NCI-H2029 treated with DMSO at 0.1 percent for 48 hours (cell line): ENCODE measurements at regions not wholly inside any gene's neighbourhood (a gene's known extent, or its start where the extent isn't known, plus 50 kb on each side); places are given as distances from the start of the nearest gene placed in this dataset.
A peak's percentile ranks its signal among the peaks of the same experiment; 100 is the strongest.
"Not testable (repeated sequence)": the region's sequence is repeated elsewhere in the genome, so short reads cannot be mapped to it uniquely, and the experiment has no call there.

Experiments
- DNase-seq: peaks from one replicate; lab custom pipeline; 2025; lab: John Stamatoyannopoulos, UW

DNA sequence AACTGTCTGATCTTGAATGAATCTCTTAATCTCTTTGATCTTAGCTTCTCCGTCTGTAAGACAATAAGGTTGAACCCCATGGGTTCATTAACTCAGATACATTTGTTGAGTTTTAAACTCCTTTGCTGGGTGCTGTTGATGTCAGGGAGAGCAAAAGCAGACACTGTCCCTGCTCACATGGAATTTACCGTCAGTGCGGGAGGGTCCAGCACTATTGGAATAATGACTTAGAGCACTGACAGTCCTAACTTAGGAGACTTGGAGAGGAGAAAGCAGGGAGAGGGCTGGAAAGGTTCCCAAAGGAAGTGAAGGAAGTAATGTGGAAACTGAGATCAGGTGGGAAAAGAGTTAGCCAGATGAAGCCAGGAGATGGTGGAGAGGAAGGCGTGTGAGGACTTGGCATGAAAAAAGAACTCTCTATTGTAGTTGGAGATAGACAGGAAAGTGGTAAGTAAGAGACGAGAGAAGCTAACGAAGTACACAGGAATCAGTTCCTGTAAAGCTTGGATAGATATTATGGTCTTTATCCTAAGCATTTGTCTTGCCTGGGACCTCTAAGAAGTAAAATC lies 141.4 kb upstream of the SERTAD2 start:
- no peak for DNase-seq

DNA sequence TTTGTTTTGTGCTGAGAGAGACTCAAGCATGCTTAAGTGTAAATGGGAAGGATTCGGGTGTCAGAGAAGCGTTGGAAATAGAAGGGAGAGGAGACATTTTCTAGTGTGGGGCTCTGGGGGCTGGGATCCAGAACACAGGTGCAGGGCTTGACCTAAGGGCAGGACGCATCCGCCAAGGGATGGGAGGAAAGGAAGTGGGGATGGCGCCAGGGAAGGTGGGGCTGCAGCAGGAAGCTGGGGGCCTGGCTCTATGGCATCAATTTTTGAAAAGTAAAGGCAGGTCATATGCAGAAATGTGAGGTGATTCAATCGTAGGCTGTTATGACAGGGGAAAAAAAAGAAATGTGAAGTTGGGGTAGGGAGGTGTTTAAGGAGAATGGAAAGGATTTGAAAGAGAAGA lies 143.2 kb upstream of the SERTAD2 start:
- peak; percentile 24 for DNase-seq

DNA sequence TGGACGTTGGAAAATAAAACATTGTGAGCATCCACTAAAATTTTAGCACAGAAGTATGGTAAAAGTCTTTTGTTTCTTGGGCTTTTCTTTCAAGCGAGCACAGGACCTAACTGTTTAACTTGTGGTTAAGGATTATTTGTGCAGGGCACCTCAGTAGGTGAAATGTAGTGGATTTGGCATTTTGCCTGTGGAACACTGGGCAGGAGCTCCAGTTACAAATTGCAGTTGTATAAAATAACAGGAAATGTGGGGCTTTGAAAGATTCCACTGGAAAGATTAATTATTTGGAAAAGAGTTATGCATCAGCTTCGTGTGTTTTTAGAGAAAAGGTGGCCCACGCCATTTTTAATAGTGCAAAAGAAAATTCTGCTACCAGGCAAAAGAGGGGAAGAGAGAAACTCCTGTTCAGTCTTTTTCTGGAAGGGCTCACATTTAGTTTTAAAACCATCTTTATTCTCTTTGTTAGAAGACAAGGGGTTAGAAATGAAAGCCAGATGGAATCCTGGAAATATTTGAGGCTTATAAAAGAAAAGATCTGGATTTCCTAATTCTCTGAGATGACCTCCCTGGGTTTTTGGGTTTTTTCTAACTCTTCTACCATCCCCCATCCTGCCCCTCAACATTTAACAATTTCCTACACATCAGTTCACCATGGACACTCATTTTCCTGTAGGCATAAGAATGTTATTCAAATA lies 144.3 kb upstream of the SERTAD2 start:
- peak; percentile 47 for DNase-seq

DNA sequence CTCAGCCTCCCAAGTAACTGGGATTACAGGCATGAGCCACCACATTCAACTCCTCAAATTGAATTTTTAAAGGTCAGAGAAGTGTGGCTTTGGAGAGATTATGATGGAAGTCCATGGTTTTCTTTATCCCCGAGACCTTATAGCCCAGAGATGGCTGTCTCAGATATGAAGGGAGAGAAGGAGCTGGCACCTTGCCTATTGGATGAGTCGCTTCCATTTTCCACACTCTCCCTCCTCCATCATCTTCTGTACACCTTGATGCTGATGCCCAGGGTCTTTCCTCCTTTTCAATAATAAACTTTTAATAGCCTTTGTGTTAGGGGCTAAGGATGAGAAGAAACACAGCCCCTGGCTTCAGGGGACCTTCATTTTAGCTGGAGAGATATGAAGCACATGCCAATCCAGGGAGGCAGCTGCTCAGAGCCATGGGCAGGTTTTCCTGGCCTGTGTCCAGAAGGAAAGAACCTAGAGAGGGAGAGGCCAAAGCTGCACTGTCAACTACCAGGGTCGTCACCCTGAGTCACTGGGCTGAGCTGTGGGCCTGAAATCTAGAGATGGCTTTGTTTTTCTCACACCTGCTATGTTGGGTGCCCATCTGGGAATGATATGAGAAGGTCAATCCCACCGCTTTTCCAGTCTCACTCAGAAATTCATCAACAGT lies 146.0 kb upstream of the SERTAD2 start:
- DNase-seq = peak; percentile 61

DNA sequence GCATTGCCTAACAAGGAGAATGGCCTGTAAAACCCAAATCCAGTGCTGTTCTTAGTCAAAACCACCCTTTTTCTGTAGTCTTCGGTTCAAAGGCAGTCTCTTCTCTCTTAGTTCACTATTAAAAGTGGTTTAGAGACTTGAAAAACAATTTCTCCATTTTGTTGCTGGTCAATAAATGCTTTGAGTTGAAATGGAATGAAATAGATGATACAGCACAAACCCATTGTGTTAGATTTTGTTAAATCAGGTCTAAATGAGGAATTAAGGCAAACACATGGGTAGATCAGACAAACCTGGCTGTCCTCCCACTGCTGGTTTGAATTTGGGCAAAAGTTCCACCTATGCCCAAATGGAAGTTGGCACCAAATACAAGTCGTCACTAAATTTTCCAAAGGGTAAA lies 150.1 kb upstream of the SERTAD2 start:
- DNase-seq = no peak

DNA sequence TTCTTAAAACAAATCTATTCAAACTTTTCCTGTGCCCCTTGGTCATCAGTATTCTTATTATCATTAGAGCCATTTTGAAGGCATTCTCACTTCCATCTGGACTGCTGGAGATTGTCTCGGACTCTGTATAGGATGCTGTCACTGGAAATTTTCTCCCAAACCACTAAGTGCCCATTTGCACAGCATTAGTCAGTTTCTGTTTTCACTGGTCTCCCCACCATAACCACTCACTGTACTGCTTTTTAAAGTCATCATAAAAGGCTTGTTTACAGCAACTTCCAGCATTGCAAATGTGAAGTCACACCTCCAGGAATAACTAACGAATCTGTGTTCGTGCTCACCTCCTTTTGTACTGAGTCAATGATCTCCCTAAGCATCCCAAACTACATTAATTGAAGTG lies 150.9 kb upstream of the SERTAD2 start:
- DNase-seq = no peak

DNA sequence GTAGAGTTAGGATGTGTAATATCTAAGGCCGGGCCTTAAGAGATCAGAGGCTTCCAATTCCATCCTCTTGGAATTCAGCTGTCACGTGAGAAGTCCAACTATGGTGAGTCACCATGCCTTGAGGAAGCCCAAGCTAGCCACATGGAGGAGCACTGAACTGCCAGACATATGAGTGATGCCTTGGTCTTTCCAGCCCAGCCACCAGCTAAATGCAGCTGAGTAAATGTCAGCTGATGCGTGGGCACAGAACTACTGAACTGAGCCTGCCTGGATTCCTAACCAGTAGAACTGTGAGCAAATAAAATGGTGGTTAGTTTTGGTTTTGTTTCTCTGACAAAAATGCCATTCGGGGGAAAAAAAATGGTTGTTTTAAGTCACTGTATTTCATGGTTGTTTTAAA lies 153.7 kb upstream of the SERTAD2 start:
- DNase-seq = no peak

DNA sequence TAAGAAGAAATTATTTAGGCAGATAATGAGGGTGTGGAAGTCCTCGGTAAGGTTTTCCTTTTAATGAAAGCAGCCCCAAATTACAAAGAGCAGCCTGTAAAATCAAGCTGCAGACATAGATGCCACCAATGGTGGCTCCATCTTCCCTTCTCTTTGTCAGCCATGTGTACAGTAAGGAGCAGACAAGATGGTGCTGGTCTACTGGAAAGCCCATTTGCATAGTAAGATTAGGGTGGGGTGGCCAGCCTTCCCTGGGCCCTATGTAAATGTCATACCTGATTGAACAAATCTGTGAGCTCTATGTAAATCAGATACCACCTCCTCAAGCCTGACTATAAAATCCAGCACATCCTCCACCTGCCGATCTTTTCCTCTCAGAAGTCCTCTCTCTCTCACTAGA lies 154.4 kb upstream of the SERTAD2 start:
- no peak for DNase-seq

DNA sequence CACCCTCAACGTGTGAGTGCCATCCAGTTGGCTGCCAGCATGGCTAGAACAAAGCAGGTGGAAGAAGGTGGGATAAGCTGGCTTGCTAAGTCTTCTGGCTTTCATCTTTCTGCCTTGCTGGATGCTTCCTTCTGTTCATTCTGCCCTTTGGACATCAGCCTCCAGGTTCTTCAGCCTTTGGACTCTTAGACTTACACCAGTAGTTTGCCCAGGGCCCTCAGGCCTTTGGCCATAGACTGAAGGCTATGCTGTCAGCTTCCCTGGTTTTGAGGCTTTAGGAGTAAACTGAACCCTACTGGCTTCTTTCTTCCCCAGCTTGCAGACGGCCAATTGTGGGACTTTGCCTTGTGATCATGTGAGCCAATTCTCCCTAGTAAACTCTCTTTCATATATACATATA lies 155.0 kb upstream of the SERTAD2 start:
- DNase-seq = no peak

DNA sequence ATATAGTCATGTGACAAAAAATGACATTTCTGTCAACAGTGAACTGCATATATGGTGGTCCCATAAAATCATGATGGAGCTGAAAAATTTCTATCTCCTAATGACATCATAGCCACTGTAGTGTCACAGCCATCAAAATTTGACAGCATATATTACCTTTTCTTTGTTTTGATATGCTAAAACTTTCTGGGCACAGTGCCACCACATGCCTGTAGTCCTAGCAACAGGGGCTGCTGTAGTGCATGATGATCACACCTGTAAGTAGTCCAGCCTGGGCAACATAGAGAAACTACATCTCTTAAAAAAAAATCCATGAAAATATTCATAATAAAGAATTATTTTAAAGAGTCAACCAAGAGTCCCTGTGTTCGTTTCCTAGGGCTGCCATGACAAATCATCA lies 155.5 kb upstream of the SERTAD2 start:
- DNase-seq = no peak

DNA sequence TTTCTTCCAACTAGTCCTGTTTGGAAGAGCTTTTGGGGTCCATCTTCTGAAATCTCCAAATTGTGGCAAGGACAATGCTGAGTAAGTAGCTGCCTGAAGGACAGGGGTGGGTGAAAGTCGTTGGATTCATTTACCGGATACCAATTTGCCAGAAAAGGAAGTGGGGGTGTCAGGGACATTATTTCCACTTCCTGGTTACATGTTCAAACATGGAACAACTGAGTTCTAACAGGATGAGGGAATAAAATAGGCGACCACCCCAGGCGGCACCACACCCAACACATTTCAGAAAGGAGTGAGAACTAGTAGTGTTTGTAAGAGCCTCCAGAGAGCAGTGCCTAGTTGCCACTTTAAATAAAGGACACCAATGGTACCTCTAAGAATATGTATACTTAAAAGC lies 158.6 kb upstream of the SERTAD2 start:
- DNase-seq = no peak

DNA sequence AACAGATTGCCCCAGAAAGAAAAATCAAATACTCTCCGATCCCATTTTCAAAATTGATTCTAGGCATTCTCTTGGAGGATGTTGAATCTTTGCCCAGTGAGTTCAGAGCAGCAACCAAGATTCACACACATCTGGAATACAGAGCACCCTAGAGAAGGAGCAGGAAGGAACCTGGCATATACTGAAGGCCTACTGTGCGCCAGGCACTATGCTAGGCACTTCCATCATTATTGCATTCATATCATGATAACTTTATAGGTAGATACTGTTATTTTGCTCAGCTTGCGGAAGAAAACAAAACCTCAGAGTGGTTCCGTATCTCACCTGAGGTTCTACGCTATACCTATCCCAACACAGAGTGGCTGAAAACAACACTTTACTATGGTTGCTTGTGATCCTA lies 160.3 kb upstream of the SERTAD2 start:
- DNase-seq = no peak

DNA sequence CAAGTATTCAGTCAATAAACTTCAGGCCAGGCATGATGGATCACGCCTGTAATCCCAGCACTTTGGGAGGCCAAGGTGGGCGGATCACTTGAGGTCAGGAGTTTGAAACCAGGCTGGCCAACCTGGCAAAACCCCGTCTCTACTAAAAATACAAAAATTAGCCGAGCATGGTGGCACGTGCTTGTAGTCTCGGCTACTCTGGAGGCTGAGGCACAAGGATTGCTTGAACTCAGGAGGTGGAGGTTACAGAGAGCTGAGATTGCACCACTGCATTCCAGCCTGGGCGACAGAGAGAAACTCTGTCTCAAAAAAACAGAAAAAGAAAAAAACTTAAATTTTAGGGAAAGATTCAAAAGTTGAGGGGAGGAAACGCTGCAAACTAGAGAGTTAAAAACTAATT lies 162.8 kb upstream of the SERTAD2 start:
- not testable (repeated sequence) for DNase-seq

DNA sequence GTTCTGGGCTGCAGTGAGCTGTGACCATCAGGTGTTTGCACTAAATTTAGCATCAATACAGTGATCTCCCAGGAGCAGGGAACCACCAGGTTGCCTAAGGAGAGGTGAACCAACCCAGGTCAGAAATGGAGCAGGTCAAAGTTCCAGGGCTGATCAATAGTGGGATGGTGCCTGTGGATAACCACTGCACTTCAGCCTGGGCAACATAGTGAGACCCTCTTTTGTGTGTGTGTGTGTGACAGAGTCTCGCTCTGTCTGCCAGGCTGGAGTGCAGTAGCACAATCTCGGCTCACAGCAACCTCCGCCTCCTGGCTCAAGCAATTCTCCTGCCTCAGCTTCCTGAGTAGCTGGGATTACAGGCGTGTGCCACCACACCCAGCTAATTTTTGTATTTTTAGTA lies 163.7 kb upstream of the SERTAD2 start:
- DNase-seq = no peak

DNA sequence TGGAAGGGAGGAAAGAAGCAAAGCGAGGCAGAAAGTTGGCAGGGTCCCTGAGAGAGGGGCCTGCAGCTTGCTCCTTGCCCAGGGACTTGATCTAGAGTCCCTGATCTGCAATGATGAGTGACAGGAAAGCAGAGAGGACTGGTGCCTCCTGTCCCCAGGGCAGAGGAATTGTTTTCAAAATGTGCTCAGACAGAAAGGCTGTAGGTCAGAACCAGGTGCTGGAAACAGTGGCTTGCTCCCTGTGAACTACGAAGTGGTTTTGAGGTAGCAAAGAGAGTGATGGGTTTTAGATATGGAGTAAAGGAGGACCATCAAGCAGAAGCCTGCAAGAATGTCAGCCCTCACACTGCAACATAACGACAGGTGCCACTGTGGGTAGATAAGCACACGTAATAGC lies 164.9 kb upstream of the SERTAD2 start:
- DNase-seq = no peak

DNA sequence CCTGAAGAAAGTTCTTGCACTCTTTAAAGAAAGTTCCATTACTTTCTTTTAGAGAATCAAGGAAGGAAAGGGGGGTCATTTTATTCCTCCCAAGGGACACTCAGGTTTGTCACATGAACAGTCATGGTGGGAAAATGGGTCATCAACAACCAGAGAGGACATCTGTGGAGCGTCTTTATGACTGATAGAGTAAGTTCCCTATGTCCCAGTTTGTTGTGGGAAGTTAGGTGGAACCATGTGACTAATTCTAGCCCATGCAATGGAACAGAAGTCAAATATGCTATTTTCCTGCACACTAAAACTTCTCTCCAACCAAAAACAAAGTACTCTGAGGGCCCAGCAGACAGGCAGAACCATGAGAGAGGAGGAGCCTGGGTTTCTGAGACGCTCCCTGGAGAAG lies 165.6 kb upstream of the SERTAD2 start:
- no peak for DNase-seq

DNA sequence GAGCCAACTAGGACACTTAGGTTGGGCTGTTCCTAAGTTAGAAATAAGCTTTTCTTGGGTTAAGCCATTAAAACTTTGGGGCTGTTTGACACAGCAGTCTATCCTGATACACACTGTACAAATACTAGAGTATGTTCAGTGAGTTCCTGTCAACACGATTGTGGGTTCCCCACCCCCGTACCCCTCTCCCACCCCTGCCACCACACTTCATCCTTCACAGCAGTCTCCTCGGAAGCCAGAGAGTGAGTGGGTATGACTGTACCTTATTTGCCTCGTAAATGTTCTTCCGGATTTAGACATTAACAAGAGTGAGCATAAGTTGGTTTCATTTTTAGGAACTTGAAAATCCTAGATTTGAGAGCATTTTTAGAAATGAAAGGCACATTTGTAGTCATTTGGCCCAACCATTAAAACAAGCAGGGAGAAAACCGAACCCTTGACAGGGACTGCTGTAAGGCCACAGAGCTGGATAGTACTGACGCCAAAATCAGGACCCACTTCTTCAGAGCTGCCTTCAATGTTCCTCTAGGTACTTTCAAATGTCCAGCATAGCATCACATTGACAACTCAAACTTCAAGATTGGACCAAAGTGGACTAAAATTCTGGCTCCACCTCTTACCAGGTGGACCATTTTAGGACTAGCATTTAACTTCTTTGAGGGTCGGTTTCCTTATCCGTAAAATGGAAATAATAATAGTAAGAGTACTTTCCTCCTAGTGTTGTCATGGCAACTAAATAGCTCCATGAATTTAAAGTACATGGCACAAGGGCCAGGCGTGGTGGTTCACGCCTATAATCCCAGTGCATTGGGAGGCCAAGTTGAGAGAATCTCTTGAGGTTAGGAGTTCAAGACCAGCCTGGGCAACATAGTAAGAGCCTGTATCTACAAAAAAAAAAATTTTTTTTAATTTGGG lies 166.3 kb upstream of the SERTAD2 start:
- DNase-seq = no peak

DNA sequence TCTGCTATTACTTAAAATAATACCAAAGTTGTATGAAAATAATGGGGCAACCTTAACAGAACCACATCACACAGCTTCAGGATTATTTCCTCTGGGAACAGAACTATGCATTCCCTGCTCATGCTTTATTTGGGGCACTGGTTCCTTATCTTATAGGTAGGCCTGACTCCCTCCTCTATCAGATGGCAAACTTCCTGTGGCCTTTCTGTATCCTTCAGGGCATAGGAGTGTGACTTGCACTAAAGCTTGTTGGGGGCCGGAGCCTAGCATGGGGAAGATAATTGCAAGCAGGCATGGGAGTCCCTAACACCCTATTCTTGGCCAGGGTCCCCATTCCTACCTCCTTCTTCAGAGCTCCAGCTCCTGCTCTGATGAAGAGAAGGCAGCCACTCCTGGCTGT lies 167.2 kb upstream of the SERTAD2 start:
- DNase-seq = no peak

DNA sequence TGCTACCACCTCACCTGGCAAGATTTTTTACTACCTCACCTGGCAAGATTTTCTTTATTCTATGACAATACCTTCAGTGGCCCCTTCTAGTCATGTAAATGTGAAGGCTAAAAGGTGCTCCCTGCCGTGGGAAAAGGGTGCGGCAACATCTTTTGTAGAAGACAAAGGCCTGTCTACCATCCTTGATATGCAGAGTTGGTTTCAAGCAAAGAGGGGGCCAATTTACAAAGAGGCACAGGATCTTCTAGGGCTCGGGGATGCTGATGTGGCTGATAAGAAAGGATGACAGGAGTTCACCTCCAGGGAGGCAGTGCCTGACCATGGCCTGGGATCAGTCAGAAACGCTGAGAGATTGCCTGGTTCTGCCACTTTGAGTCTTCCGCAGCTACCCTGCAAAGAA lies 165.4 kb upstream of the SLC1A4 start:
- no peak for DNase-seq

DNA sequence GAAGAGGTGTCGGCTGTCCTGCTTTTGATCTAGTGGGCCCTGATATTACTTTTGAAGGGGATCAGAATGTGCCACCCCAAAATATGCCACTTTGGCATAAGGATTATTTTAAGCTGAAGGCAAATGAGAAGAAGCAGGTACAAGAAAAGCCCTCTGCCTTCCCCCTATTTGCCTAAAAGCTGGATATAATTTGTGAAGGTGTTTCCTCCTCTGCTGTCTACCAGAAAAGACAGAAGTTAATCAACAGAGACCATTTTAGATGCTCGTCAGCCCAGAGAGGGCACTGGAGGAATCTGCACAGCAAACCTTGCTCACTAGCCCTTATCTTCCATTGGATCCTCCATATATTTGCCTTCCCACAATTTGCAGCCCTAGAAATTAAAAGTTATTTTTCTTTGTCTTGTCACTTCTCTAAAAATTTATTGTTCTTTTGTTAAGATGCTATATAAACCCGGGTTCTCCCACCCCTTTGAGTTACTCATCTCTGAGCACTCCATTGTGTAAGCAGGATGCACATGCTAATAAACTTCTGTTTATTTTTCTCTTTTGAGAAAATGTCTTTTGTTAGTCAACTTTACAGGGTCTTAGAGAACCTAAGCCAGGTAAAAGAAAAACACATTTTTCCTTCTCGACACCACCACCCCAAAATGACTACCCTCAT lies 163.2 kb upstream of the SLC1A4 start:
- DNase-seq = no peak

DNA sequence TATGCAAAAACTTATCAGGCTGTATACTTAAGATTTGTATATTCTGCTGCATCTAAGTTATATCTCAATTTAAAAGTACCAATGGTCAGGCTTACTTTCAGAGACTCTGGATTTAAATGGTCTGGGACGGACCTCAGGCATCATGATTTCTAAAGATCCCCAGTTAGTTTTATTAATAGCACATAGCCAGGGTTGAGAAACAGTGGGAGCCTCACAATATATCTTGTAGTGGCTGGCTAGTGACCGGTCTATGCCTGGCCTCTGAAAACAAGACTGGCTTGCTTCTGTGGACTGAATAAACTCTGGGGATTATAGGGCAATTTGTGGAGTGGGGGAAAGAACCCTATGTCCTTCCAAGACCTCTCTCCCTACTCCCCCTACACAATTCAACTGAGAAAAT lies 162.5 kb upstream of the SLC1A4 start:
- DNase-seq = no peak

DNA sequence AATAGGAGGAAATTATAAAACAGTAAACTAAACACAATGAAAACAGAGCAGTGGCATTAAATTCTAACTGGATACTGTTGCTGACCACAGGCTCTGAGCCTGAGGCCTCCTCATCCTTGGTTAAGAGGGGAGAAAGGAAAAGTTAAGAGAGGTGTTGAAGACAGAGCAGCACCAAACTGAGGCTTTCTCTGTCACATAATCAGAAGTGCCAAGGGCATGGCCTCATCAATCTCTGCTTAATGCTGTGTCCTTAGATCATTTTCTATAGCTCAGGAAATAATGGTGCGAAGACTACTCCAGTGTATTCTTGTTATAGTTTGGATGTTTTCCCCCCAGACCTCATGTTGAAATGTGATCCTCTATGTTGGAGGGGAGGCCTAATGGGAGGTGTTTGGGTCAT lies 160.9 kb upstream of the SLC1A4 start:
- DNase-seq = no peak
